HG03439 (cell line): ENCODE measurements at regions not wholly inside any gene's neighbourhood (a gene's known extent, or its start where the extent isn't known, plus 50 kb on each side); places are given as distances from the start of the nearest gene placed in this dataset.

Experiments used
- ATAC-seq: cut with Tn5 transposase; IDR thresholded peaks from one replicate; pipeline ENCODE4 v1.9.1; 2021; ENCODE audit warnings: mild to moderate bottlenecking, moderate library complexity; ENCODE audit not compliant: unreplicated experiment

GRCh38 chr15:47824147-47824546, 106.8 kb downstream of the SEMA6D start:
- ATAC-seq = no peak

- ATAC-seq = no peak
Measured at GRCh38 chr15:47829667-47830066, 112.4 kb downstream of the SEMA6D start.

- ATAC-seq = no peak
Measured at GRCh38 chr15:47834093-47834492, 116.8 kb downstream of the SEMA6D start.

DNA sequence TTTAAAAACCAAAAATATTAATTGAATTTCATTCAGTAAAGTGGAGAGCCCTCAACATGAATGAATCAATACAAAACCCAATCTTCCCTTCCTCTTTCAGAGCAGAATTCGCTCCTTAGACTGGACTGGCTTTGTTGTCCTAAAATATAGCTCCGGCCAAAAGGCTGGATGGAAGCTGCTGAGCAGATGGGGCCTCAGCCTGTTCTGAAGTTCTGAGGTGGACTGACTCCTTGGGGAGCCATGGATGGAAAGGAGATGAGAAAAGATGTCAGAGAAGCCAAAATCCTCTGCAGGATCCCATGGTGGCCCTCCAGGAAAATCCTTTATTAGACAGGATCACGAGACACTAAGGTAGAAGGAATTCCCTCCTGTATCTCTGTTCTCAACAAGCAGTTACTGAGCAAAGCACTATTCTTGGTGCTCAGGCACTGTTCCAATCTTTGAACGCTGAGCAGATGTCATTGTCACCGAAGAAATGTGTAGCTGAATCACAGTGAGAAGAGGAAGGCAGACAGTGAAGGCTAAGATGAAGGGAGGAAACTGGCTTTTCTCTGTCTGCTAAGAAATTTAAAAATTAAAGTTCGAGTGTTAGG, 122.0 kb downstream of the SEMA6D start:
- no peak for ATAC-seq

- ATAC-seq = no peak
Measured at GRCh38 chr15:47843124-47843663, 125.9 kb downstream of the SEMA6D start.

GRCh38 chr15:47844437-47844836, 127.1 kb downstream of the SEMA6D start:
- no peak for ATAC-seq

DNA sequence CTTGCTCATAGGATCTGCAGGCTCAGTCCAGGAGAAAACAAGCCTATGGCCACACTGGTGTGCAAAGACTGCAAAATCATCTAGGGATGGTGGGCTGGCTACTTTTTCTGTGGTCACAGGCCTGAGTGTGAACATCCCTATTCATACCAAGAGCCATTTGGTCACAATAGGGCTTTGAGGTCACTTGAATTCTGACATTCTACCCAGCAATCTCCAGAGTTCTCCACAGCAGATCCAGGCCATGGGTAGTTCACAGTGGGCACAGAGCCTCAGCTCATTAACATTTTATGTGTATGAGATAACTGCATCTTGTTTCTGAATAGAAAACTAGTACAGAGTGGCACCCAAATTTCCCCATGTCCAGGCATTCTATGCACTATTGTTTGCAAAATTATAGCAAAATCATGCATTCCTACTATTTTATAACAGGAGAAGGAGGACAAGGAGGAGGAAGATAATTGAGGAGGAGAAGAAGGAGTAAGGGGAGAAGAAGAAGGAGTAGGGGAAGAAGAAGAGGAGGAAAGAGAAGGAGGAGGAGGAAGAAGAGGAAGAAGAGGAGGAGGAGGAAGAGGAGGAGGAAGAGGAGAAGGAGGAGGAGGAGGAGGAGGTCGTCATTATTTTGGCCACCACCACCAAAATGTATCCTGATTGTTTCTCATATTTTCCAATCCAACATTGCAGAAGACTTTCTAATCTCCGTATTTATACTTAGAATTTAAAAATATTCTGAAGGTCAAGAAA, 129.0 kb downstream of the SEMA6D start:
- no peak for ATAC-seq

- no peak for ATAC-seq
Measured at GRCh38 chr15:47846876-47847275, 129.6 kb downstream of the SEMA6D start.

- ATAC-seq = no peak
Measured at GRCh38 chr15:47856071-47856470, 138.8 kb downstream of the SEMA6D start.

DNA sequence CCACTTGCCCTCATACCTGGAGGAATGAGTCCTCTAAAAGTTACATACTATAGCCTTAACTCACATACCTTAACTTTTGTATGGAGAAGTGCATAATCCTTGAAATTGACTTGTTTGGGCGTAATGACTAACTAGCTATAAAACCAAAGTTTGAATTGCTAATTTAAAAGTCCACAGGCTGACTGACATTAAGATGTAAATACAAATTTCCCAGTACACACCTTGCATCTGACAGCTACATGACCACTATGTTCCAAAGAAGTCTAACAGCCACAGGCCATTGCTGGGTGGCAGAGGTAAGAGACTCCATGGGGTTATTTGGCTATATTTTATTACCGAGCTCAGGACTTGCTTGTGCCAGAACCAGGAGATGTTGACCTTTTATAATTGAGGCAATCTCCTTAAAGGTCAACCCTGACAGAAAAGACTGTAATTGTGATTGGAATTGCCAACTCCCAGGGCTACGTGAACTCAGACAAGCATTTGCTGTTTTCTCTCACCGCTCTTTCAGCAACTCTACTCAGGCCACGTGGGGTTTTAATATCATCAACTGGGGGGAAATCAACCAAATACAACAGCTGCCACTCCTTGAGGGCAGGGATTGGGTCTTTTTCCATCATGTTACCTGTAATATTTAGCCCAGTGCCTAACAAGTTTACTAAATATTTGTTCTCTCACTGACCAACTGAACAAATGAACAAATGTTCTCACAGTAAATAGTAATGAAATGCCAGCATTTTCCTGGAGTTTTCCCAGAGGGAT, 139.9 kb downstream of the SEMA6D start:
- ATAC-seq = no peak

- ATAC-seq = no peak
Measured at GRCh38 chr15:47857776-47858167, 140.5 kb downstream of the SEMA6D start.

- no peak for ATAC-seq
Measured at GRCh38 chr15:47861111-47861903, 144.0 kb downstream of the SEMA6D start.

DNA sequence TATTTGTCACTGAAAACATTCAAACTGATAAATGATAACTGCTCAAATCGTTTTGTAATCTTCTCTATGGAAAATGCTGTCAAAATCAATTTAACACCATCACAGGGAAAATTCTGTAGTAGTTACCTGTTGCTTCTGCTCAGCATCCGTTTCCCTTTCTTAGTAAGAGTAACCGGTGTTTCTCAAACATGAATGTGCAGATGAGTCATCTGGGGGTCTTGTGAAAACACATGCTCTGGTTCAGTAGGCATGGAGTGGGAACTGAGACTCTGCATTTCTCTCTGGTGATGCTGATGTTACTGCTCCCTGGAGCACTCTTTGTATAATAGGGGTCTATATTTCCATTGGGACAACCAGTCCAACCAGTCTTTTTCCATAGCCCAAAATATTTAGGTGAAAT, 145.1 kb downstream of the SEMA6D start:
- no peak for ATAC-seq

- ATAC-seq = no peak
Measured at GRCh38 chr15:47866446-47866845, 149.1 kb downstream of the SEMA6D start.

GRCh38 chr15:47870300-47870955, 153.1 kb downstream of the SEMA6D start:
- ATAC-seq = no peak

DNA sequence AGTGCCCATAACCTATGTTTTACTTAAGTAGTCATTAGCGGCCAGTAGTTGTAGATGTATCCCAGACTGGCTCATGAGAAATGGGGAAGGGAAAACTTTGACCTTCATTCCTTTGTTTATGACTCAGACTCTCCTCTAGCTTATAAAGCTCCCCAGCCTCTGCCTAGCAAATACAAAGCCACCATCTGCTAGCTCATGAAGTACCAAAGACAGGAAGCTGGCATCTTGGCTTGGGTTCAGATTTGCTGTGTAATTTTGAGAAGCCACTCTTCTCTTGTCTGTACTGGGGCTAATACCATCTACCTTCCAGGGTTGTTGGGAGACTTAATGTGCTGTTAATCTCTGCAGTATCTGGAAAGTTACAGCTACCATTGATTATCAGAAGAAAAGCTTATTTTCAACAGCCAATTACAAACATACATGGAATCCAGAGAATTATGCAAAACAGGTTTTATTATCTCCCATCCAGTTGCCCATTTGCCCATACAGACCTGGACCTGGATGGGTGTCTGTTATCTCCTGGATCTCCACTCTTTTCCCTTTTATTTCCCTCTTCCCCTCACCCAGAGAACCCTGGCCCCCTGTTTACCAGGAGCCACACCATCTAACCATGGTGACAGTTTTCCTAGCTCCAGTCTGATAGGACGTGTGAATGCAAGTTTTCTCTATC, 153.8 kb downstream of the SEMA6D start:
- no peak for ATAC-seq

DNA sequence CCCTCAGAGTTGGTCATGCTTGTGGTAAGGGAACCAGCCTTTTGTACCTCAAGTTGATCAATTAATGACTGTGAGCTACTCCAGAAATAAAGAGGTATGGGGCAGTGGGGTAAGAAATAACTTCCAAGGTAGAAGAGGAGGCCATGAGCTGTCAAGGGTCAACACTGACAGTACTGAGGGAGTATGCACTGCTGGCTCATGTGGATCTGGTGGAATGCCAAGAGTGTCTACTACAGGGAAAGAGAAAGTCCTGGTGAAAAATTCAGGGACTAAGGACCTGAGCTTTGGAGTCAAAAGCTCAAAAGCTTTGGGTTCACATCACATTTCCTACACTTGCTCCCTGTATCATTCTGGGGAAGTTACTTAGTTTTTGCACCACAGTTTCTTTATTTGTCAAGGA, 154.9 kb downstream of the SEMA6D start:
- ATAC-seq = no peak

- ATAC-seq = no peak
Measured at GRCh38 chr15:47872869-47873432, 155.6 kb downstream of the SEMA6D start.

DNA sequence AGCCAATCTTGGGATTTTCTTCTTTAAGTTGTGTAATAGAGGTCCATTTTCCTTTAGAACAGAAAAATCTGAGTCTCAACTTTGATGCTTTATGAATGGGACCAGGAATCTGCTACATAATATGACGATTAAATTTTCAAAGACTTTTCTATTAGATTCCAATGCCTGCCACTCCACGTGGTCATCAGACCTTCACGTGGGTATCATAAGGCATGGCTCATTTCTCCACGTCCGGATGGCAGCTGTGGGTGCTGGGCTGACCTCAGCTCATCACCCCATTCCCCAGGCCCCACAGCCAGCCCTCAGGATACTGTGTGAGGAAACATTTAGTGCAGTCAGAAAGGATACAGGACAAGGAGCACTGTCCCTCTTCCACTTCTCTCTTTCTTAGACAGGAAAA, 159.7 kb downstream of the SEMA6D start:
- ATAC-seq = no peak

- no peak for ATAC-seq
Measured at GRCh38 chr15:47877836-47878235, 160.5 kb downstream of the SEMA6D start.
